ENCODE measurements at regions not wholly inside any gene's neighbourhood (a gene's known extent, or its start where the extent isn't known, plus 50 kb on each side); places are given as distances from the start of the nearest gene placed in this dataset.

DNA sequence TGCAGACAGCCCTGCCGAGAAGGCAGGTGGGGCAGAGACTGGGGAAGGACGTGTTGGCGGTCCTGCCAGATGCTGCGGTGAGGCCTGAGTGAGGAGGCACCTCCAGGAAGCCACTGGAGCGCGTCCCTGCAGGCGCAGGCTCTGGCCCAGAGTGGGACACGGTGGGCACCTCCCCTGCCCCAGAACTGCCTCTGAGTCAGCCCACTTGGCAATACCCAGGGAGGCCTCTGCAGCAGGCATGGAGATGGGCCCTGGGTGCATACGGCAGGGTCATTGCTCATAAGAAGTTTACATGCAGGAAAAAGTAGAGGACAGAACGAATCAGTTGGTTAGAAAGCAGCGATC is 195.9 kb downstream of the TFCP2L1 start:
- TF ChIP-seq, protein P1, sequence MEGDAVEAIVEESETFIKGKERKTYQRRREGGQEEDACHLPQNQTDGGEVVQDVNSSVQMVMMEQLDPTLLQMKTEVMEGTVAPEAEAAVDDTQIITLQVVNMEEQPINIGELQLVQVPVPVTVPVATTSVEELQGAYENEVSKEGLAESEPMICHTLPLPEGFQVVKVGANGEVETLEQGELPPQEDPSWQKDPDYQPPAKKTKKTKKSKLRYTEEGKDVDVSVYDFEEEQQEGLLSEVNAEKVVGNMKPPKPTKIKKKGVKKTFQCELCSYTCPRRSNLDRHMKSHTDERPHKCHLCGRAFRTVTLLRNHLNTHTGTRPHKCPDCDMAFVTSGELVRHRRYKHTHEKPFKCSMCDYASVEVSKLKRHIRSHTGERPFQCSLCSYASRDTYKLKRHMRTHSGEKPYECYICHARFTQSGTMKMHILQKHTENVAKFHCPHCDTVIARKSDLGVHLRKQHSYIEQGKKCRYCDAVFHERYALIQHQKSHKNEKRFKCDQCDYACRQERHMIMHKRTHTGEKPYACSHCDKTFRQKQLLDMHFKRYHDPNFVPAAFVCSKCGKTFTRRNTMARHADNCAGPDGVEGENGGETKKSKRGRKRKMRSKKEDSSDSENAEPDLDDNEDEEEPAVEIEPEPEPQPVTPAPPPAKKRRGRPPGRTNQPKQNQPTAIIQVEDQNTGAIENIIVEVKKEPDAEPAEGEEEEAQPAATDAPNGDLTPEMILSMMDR (conservative IDR thresholded peaks at IDR 0.05) = no peak
- TF ChIP-seq EZH2 (IDR thresholded peaks at IDR 0.05; ENCODE audit: low read depth) = no peak
